ENCODE measurements at regions not wholly inside any gene's neighbourhood (a gene's known extent, or its start where the extent isn't known, plus 50 kb on each side); places are given as distances from the start of the nearest gene placed in this dataset.

GRCh38 chr3:148205977-148206376, 491.7 kb upstream of the AGTR1 start:
- TF ChIP-seq CTCF (IDR thresholded peaks at IDR 0.05; ENCODE audit: poor library complexity, severe bottlenecking) (no peak), EZH2 (IDR thresholded peaks at IDR 0.05; ENCODE audit: borderline replicate concordance, insufficient read depth, low read length, poor library complexity, severe bottlenecking) (no peak), SMC3 (conservative IDR thresholded peaks at IDR 0.05; ENCODE audit: poor library complexity) (no peak), RAD21 (conservative IDR thresholded peaks at IDR 0.05) (no peak), POLR2AphosphoS5 (IDR thresholded peaks at IDR 0.05) (no peak), EP300 (conservative IDR thresholded peaks at IDR 0.05; ENCODE audit: poor library complexity, severe bottlenecking) (no peak), TAF1 (IDR thresholded peaks at IDR 0.05; ENCODE audit: low read depth) (no peak)
